CD14-positive monocyte (primary cell): ENCODE measurements at regions not wholly inside any gene's neighbourhood (a gene's known extent, or its start where the extent isn't known, plus 50 kb on each side); places are given as distances from the start of the nearest gene placed in this dataset.

Source experiments
- DNase-seq, 3 donors: peaks; one replicate each; pipeline ENCODE4 v3.0.0-alpha.2; 2011 to 2022
- H2AFZ ChIP-seq: 2 replicates; pipeline ENCODE4 v1.6.0; 2012; ENCODE audit warnings: mild to moderate bottlenecking, low read depth, low read length, inconsistent platforms; ENCODE audit not compliant: insufficient read depth, poor library complexity, severe bottlenecking
- H3K27ac ChIP-seq, 2 donors: 1 replicate in 1 of 2; 2 replicates in 1 of 2; pipeline ENCODE4 v1.5.1; 2012 to 2013; ENCODE audit warnings: low read length in 2 of 2, control low read depth in 1 of 2, inconsistent platforms in 1 of 2, low read depth in 1 of 2, mild to moderate bottlenecking in 1 of 2
- H3K27me3 ChIP-seq, 2 donors: one replicate each; pipeline versions ENCODE4 v1.6.0 to v1.6.1; 2011 to 2013; ENCODE audit warnings: low read length in 2 of 2; ENCODE audit not compliant: control insufficient read depth in 2 of 2, insufficient read depth in 2 of 2
- H3K36me3 ChIP-seq, 2 donors: replicated peaks in 1 of 2; 1 replicate in 1 of 2; 2 replicates in 1 of 2; pipeline versions ENCODE4 v1.5.1 to v1.6.1; 2012 to 2013; ENCODE audit warnings: low read length in 2 of 2, control low read depth in 1 of 2, inconsistent platforms in 1 of 2, mild to moderate bottlenecking in 1 of 2; ENCODE audit not compliant: insufficient read depth in 2 of 2, control insufficient read depth in 1 of 2
- H3K4me1 ChIP-seq, 2 donors: 1 replicate in 1 of 2; 2 replicates in 1 of 2; pipeline versions ENCODE4 v1.5.1 to v1.6.1; 2012 to 2013; ENCODE audit warnings: low read length in 2 of 2, control low read depth in 1 of 2, inconsistent platforms in 1 of 2, mild to moderate bottlenecking in 1 of 2, moderate library complexity in 1 of 2; ENCODE audit not compliant: insufficient read depth in 2 of 2, control insufficient read depth in 1 of 2
- H3K4me2 ChIP-seq: replicated peaks from 2 replicates; pipeline ENCODE3; 2012; ENCODE audit warnings: low read length, moderate library complexity, mild to moderate bottlenecking; ENCODE audit not compliant: poor library complexity, severe bottlenecking; ENCODE audit errors: extremely low read depth
- H3K4me3 ChIP-seq, 3 experiments: fragments of 200-600 bp in 1 of 3; sonication (generic) in 1 of 3; replicated peaks in 1 of 3; 1 replicate in 2 of 3; 2 replicates in 1 of 3; pipeline ENCODE4 v1.5.1; 2011 to 2013; ENCODE audit warnings: low read length in 3 of 3, mild to moderate bottlenecking in 3 of 3, control low read depth in 2 of 3, low read depth in 2 of 3, inconsistent platforms in 1 of 3, moderate library complexity in 1 of 3
- H3K79me2 ChIP-seq: 2 replicates; pipeline ENCODE4 v1.6.0; 2012; ENCODE audit warnings: mild to moderate bottlenecking, control low read depth, inconsistent platforms, low read length, moderate library complexity; ENCODE audit not compliant: insufficient read depth
- H3K9ac ChIP-seq: 2 replicates; pipeline ENCODE4 v1.6.0; 2017; ENCODE audit warnings: low read length, mild to moderate bottlenecking; ENCODE audit not compliant: insufficient read depth, poor library complexity, severe bottlenecking
- H3K9me3 ChIP-seq, 2 donors: replicated peaks in 1 of 2; 1 replicate in 1 of 2; 2 replicates in 1 of 2; pipeline versions ENCODE4 v1.5.1 to v1.6.1; 2012 to 2013; ENCODE audit warnings: low read length in 2 of 2, control low read depth in 1 of 2; ENCODE audit not compliant: control insufficient read depth in 1 of 2, insufficient read depth in 1 of 2
- H4K20me1 ChIP-seq: 2 replicates; pipeline ENCODE4 v1.6.0; 2012; ENCODE audit warnings: mild to moderate bottlenecking, low read length, control low read depth, moderate library complexity; ENCODE audit not compliant: insufficient read depth
- H3K27ac Mint-ChIP-seq, 7 donors: one replicate each; pipeline ENCODE4 v1.8.0; 2020; ENCODE audit warnings: mild to moderate bottlenecking in 7 of 7, mixed read lengths in 7 of 7, moderate library complexity in 6 of 7, inconsistent platforms in 2 of 7
- H3K27me3 Mint-ChIP-seq, 3 donors: one replicate each; pipeline ENCODE4 v1.8.0; 2021 to 2022; ENCODE audit warnings: low read depth in 3 of 3, mild to moderate bottlenecking in 3 of 3, mixed read lengths in 3 of 3, moderate library complexity in 3 of 3, inconsistent platforms in 1 of 3
- H3K36me3 Mint-ChIP-seq, 2 donors: one replicate each; pipeline ENCODE4 v1.8.0; 2020; ENCODE audit warnings: mixed read lengths in 2 of 2, inconsistent platforms in 1 of 2, mild to moderate bottlenecking in 1 of 2
- H3K4me1 Mint-ChIP-seq: one replicate; pipeline ENCODE4 v1.8.0; 2020; ENCODE audit warnings: mild to moderate bottlenecking, mixed read lengths
- H3K4me3 Mint-ChIP-seq, 2 donors: one replicate each; pipeline ENCODE4 v1.8.0; 2020; ENCODE audit warnings: mild to moderate bottlenecking in 2 of 2, mixed read lengths in 2 of 2, moderate library complexity in 1 of 2
- H3K9me3 Mint-ChIP-seq, 7 donors: one replicate each; pipeline ENCODE4 v1.8.0; 2020 to 2022; ENCODE audit warnings: mixed read lengths in 7 of 7, mild to moderate bottlenecking in 6 of 7, moderate library complexity in 6 of 7, inconsistent platforms in 2 of 7
- CTCF ChIP-seq: fragments of 200-600 bp; IDR thresholded peaks from one replicate; pipeline ENCODE4 v1.8.0; 2022; ENCODE audit warnings: antibody characterized with exemption, mild to moderate bottlenecking
- WGBS: methylation state at CpG from one replicate; pipeline ENCODE4 v1.1.5; 2013; ENCODE audit warnings: missing lambda C conversion rate; ENCODE audit not compliant: insufficient coverage; 5-methylcytosine and 5-hydroxymethylcytosine counted together
- intact Hi-C, 2 donors: fragments of 100-400 bp; cut with micrococcal nuclease; formaldehyde crosslinking; loops; one replicate each; pipeline versions ENCODE4 v1.15.0 to v1.15.1; 2023

GRCh38 chr16:77033516-77033915, 157.5 kb upstream of the MON1B start:
- no peaks in the 10 kb centered on the region for H3K27me3 ChIP-seq
- no peak overlapping the region for H3K27ac Mint-ChIP-seq
- peaks cover 0 to 7% (median 2%) of the 10 kb centered on the region in 7 donors for H3K9me3 Mint-ChIP-seq
- no peaks in the 10 kb centered on the region for H3K79me2 ChIP-seq
- H2AFZ ChIP-seq, result no peak overlapping the region
- H3K4me1 ChIP-seq, result no peaks in the 10 kb centered on the region
- intact Hi-C loops, result no loop called here
- H3K4me2 ChIP-seq, result no peak overlapping the region
- no peak overlapping the region for H3K27ac ChIP-seq
- TF ChIP-seq CTCF, result no peak
- H3K4me3 Mint-ChIP-seq, result no peak overlapping the region
- no CpG with 5 or more reads among the region's 2 CpGs for WGBS
- H3K9me3 ChIP-seq, result no peaks in the 10 kb centered on the region
- no peak overlapping the region for H3K4me3 ChIP-seq
- no peak for DNase-seq
- H3K4me1 Mint-ChIP-seq, result no peaks in the 10 kb centered on the region
- H4K20me1 ChIP-seq, result no peaks in the 10 kb centered on the region
- H3K36me3 ChIP-seq, result no peaks in the 10 kb centered on the region
- no peaks in the 10 kb centered on the region for H3K36me3 Mint-ChIP-seq
- peaks cover 0 to 2% (median 0%) of the 10 kb centered on the region in 3 donors for H3K27me3 Mint-ChIP-seq
- no peak overlapping the region for H3K9ac ChIP-seq

- Mint-ChIP-seq H3K27me3 (peaks cover 0 to 2% (median 0%) of the 10 kb centered on the region in 3 donors), H3K27ac (no peak overlapping the region), H3K4me1 (no peaks in the 10 kb centered on the region), H3K9me3 (peaks cover 0 to 10% (median 2%) of the 10 kb centered on the region in 7 donors), H3K4me3 (no peak overlapping the region), H3K36me3 (no peaks in the 10 kb centered on the region)
- H3K9me3 ChIP-seq, result no peaks in the 10 kb centered on the region
- no peak for DNase-seq
- no peak overlapping the region for H3K27ac ChIP-seq
- no peaks in the 10 kb centered on the region for H3K4me1 ChIP-seq
- H3K27me3 ChIP-seq, result no peaks in the 10 kb centered on the region
- H2AFZ ChIP-seq, result no peak overlapping the region
- no peaks in the 10 kb centered on the region for H3K36me3 ChIP-seq
- H3K79me2 ChIP-seq, result no peaks in the 10 kb centered on the region
- H3K4me3 ChIP-seq, result no peak overlapping the region
- TF ChIP-seq CTCF, result no peak
- H3K9ac ChIP-seq, result no peak overlapping the region
- no peak overlapping the region for H3K4me2 ChIP-seq
- no peaks in the 10 kb centered on the region for H4K20me1 ChIP-seq
- intact Hi-C loops, result no loop called here
These were observed 155.6 kb upstream of the MON1B start for GRCh38 chr16:77035361-77035760.
